ENCODE measurements at regions not wholly inside any gene's neighbourhood (a gene's known extent, or its start where the extent isn't known, plus 50 kb on each side); places are given as distances from the start of the nearest gene placed in this dataset.

GRCh38 chr18:73924307-73924706 is 223.3 kb downstream of the FBXO15 start:
- no peaks in the 10 kb centered on the region for H3K27me3 ChIP-seq
- intact Hi-C loops (cut with DNase I) = no loop called here
- H3K4me1 ChIP-seq = no peaks in the 10 kb centered on the region
- no peak for DNase-seq (ENCODE audit: extremely low spot score)
- H3K36me3 ChIP-seq = no peaks in the 10 kb centered on the region
- 82% methylated on average over 4 of the region's 4 CpGs for WGBS
- no peak overlapping the region for H3K27ac ChIP-seq (replicated peaks in 1 of 4)
- H3K9me3 ChIP-seq = no peaks in the 10 kb centered on the region
- no peak overlapping the region for H3K4me3 ChIP-seq
- TF ChIP-seq POLR2AphosphoS5 (IDR thresholded peaks at IDR 0.05) (no peak), POLR2A (IDR thresholded peaks at IDR 0.05; ENCODE audit: low read depth) (no peak), EP300 (IDR thresholded peaks at IDR 0.05) (no peak)
- TF ChIP-seq, protein P1, sequence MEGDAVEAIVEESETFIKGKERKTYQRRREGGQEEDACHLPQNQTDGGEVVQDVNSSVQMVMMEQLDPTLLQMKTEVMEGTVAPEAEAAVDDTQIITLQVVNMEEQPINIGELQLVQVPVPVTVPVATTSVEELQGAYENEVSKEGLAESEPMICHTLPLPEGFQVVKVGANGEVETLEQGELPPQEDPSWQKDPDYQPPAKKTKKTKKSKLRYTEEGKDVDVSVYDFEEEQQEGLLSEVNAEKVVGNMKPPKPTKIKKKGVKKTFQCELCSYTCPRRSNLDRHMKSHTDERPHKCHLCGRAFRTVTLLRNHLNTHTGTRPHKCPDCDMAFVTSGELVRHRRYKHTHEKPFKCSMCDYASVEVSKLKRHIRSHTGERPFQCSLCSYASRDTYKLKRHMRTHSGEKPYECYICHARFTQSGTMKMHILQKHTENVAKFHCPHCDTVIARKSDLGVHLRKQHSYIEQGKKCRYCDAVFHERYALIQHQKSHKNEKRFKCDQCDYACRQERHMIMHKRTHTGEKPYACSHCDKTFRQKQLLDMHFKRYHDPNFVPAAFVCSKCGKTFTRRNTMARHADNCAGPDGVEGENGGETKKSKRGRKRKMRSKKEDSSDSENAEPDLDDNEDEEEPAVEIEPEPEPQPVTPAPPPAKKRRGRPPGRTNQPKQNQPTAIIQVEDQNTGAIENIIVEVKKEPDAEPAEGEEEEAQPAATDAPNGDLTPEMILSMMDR (IDR thresholded peaks at IDR 0.05) = no peak

- 73% methylated on average over 3 of the region's 3 CpGs for WGBS
- Histone ChIP-seq H3K27me3 (no peaks in the 10 kb centered on the region), H3K4me3 (no peak overlapping the region), H3K4me1 (no peaks in the 10 kb centered on the region), H3K9me3 (no peaks in the 10 kb centered on the region), H3K36me3 (no peaks in the 10 kb centered on the region), H3K27ac (replicated peaks in 1 of 4) (no peak overlapping the region)
- TF ChIP-seq POLR2AphosphoS5 (IDR thresholded peaks at IDR 0.05) (no peak), POLR2A (IDR thresholded peaks at IDR 0.05; ENCODE audit: low read depth) (no peak), EP300 (IDR thresholded peaks at IDR 0.05) (no peak)
- TF ChIP-seq, protein P1 (IDR thresholded peaks at IDR 0.05) = no peak
- intact Hi-C loops (cut with DNase I) = no loop called here
- DNase-seq (ENCODE audit: extremely low spot score) = peak; percentile 74
These were observed 223.8 kb downstream of the FBXO15 start for GRCh38 chr18:73923866-73924265.

- peak; percentile 53 for DNase-seq (ENCODE audit: extremely low spot score)
- Histone ChIP-seq H3K4me1 (no peaks in the 10 kb centered on the region), H3K27ac (replicated peaks in 1 of 4) (no peak overlapping the region), H3K27me3 (no peaks in the 10 kb centered on the region), H3K36me3 (no peaks in the 10 kb centered on the region), H3K4me3 (no peak overlapping the region), H3K9me3 (no peaks in the 10 kb centered on the region)
- 97% methylated on average over 2 of the region's 2 CpGs for WGBS
- intact Hi-C loops (cut with DNase I) = no loop called here
- TF ChIP-seq EP300 (IDR thresholded peaks at IDR 0.05) (no peak), POLR2AphosphoS5 (IDR thresholded peaks at IDR 0.05) (no peak), POLR2A (IDR thresholded peaks at IDR 0.05; ENCODE audit: low read depth) (no peak)
These were observed 227.6 kb downstream of the FBXO15 start for GRCh38 chr18:73920033-73920432.

DNA sequence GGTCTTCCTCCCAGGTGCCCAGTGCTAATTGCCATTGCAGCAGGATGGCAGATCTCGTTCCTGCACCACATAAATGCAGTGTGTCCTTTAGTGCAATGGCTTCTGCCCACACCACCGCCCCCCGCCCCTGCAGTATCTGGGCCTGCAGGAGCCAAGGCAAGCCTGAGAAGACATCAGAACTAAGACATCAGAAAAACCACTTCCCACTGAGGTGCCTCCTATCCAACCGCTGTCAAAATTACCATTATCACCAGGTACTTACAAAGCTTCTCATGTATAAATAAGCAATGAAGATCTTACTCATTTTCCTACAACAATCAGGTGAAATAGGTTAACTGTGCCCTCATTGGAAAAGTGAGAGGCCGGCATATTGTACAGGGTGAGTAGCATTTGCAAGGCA is 228.8 kb downstream of the FBXO15 start:
- H3K36me3 ChIP-seq = no peaks in the 10 kb centered on the region
- peak; percentile 83 for DNase-seq (ENCODE audit: extremely low spot score)
- TF ChIP-seq EP300 (IDR thresholded peaks at IDR 0.05) (no peak), POLR2A (IDR thresholded peaks at IDR 0.05; ENCODE audit: low read depth) (no peak), POLR2AphosphoS5 (IDR thresholded peaks at IDR 0.05) (no peak)
- TF ChIP-seq, protein P1 (IDR thresholded peaks at IDR 0.05) = no peak

GRCh38 chr18:73917046-73917445 is 230.6 kb downstream of the FBXO15 start:
- Histone ChIP-seq H3K36me3 (no peaks in the 10 kb centered on the region), H3K27me3 (no peaks in the 10 kb centered on the region), H3K9me3 (no peaks in the 10 kb centered on the region), H3K27ac (replicated peaks in 1 of 4) (no peak overlapping the region), H3K4me3 (no peak overlapping the region), H3K4me1 (no peaks in the 10 kb centered on the region)
- intact Hi-C loops (cut with DNase I) = no loop called here
- peak; percentile 50 for DNase-seq (ENCODE audit: extremely low spot score)
- 86% methylated on average over 1 of the region's 1 CpG for WGBS
- TF ChIP-seq POLR2A (IDR thresholded peaks at IDR 0.05; ENCODE audit: low read depth) (no peak), EP300 (IDR thresholded peaks at IDR 0.05) (no peak), POLR2AphosphoS5 (IDR thresholded peaks at IDR 0.05) (no peak)
- TF ChIP-seq, protein P1 (IDR thresholded peaks at IDR 0.05) = no peak

More for the DNA sequence above, 228.8 kb downstream of the FBXO15 start:
- no peak overlapping the region for H3K27ac ChIP-seq (replicated peaks in 1 of 4)
- H3K4me1 ChIP-seq = no peaks in the 10 kb centered on the region
- WGBS = 73% methylated on average over 5 of the region's 5 CpGs
- H3K27me3 ChIP-seq = no peaks in the 10 kb centered on the region
- H3K4me3 ChIP-seq = no peak overlapping the region
- no peaks in the 10 kb centered on the region for H3K9me3 ChIP-seq
- intact Hi-C loops (cut with DNase I) = no loop called here
